ENCODE measurements at regions not wholly inside any gene's neighbourhood (a gene's known extent, or its start where the extent isn't known, plus 50 kb on each side); places are given as distances from the start of the nearest gene placed in this dataset.
A peak's percentile ranks its signal among the peaks of the same experiment; 100 is the strongest.
"Not testable (repeated sequence)": the region's sequence is repeated elsewhere in the genome, so short reads cannot be mapped to it uniquely, and the experiment has no call there.

- FAIRE-seq, result peak; percentile 62
- H3K9ac ChIP-seq (replicated peaks in 1 of 4; ENCODE audit: extremely low read depth in 1 of 4, low read depth in 3 of 4, low read length in 3 of 4), result peak overlapping the region in 1 of 4 experiments; percentile 72; a peak in 2 of 7 replicates
Measured at GRCh38 chr7:29684151-29684786, 120.6 kb downstream of the PRR15 start.

More at GRCh38 chr7:29684151-29684786, 120.6 kb downstream of the PRR15 start:
- CTCF ChIA-PET (ENCODE audit: partially characterized antibody); H3K4me1 ChIP-seq (replicated peaks in 1 of 4; ENCODE audit: control insufficient read depth in 3 of 4, insufficient read depth in 4 of 4, low read length in 3 of 4); POLR2A ChIA-PET (ENCODE audit: partially characterized antibody); H4K20me1 ChIP-seq (replicated peaks in 1 of 2; ENCODE audit: control insufficient read depth in 1 of 2, insufficient read depth in 2 of 2, low read length in 2 of 2); H3K27me3 ChIP-seq (replicated peaks in 1 of 4; ENCODE audit: control insufficient read depth in 3 of 4, extremely low read depth in 1 of 4, insufficient read depth in 3 of 4, low read length in 3 of 4); H3K14ac ChIP-seq (ENCODE audit: insufficient read length); H2AFZ ChIP-seq (ENCODE audit: low read length); H3K23me2 ChIP-seq (ENCODE audit: low read depth, low read length); H2BK5ac ChIP-seq (ENCODE audit: low read depth, low read length); H3K27ac ChIP-seq (ENCODE audit: low read depth, low read length); H2BK20ac ChIP-seq (ENCODE audit: low read length); H2BK12ac ChIP-seq (ENCODE audit: low read depth, low read length); H2BK15ac ChIP-seq (ENCODE audit: low read length); H4K5ac ChIP-seq (ENCODE audit: insufficient read length, low read depth, low read length); H3K4ac ChIP-seq (replicated peaks; ENCODE audit: insufficient read length, low read depth, low read length); H4K8ac ChIP-seq (ENCODE audit: extremely low read depth, insufficient read depth, low read length); H3K23ac ChIP-seq (ENCODE audit: insufficient read length); H3K9me3 ChIP-seq (ENCODE audit: insufficient read depth in 2 of 2, low read depth in 1 of 2, low read length in 1 of 2); H3K79me2 ChIP-seq (ENCODE audit: control insufficient read depth in 1 of 2, insufficient read depth in 2 of 2, low read length in 2 of 2); H3K18ac ChIP-seq (ENCODE audit: extremely low read depth, low read length); DNase-seq (ENCODE audit: low read depth in 1 of 2, low spot score in 2 of 2); H3K56ac ChIP-seq (replicated peaks; ENCODE audit: insufficient read length, low read depth, low read length); H2AK5ac ChIP-seq (ENCODE audit: low read depth, low read length); H2BK120ac ChIP-seq (replicated peaks; ENCODE audit: low read depth, low read length); H3K79me1 ChIP-seq (ENCODE audit: low read depth, low read length); H3K36me3 ChIP-seq (ENCODE audit: control insufficient read depth in 2 of 4, insufficient read depth in 4 of 4, low read length in 3 of 4); H4K91ac ChIP-seq (replicated peaks; ENCODE audit: insufficient read length, low read length): not testable (repeated sequence)
- 4% methylated on average over 14 of the region's 34 CpGs; no CpG with 5 or more reads in 1 of the 2 experiments for WGBS, 2 experiments (ENCODE audit: extremely low coverage in 1 of 2, insufficient coverage in 1 of 2, insufficient read length in 1 of 2, insufficient replicate concordance in 2 of 2, low coverage in 1 of 2, low lambda C conversion rate in 2 of 2, missing lambda C conversion rate in 1 of 2)
- H3K4me3 ChIP-seq (ENCODE audit: extremely low read depth in 1 of 4, insufficient read depth in 2 of 4, low read depth in 3 of 4, low read length in 4 of 4), result peak overlapping the region; percentile 53 to 77 (median 68)
- H3K4me2 ChIP-seq (ENCODE audit: insufficient read depth in 1 of 2, low read depth in 2 of 2, low read length in 2 of 2), result peak overlapping the region; percentile 45 to 60; a peak in 2 of 4 replicates
